ENCODE measurements at regions not wholly inside any gene's neighbourhood (a gene's known extent, or its start where the extent isn't known, plus 50 kb on each side); places are given as distances from the start of the nearest gene placed in this dataset.

GRCh38 chr10:64726466-64726865 is 1205.3 kb downstream of the REEP3 start:
- no peak for TF ChIP-seq CTCF (IDR thresholded peaks at IDR 0.05; ENCODE audit: insufficient read depth, missing control alignments)
- no peak for FAIRE-seq
- DNase-seq (ENCODE audit: insufficient read length, low spot score), result no peak

- FAIRE-seq (no peak), DNase-seq (ENCODE audit: insufficient read length, low spot score) (no peak)
- no peak for TF ChIP-seq CTCF (IDR thresholded peaks at IDR 0.05; ENCODE audit: insufficient read depth, missing control alignments)
These were observed 1209.8 kb downstream of the REEP3 start for GRCh38 chr10:64731016-64731415.

GRCh38 chr10:64732372-64732957 is 1211.3 kb downstream of the REEP3 start:
- DNase-seq (ENCODE audit: insufficient read length, low spot score), result no peak
- FAIRE-seq, result no peak
- TF ChIP-seq CTCF (IDR thresholded peaks at IDR 0.05; ENCODE audit: insufficient read depth, missing control alignments), result no peak

- peak; percentile 31 for TF ChIP-seq CTCF (IDR thresholded peaks at IDR 0.05; ENCODE audit: insufficient read depth, missing control alignments)
These were observed 1212.8 kb downstream of the REEP3 start for GRCh38 chr10:64733980-64734379.

GRCh38 chr10:64738462-64738861 is 1217.3 kb downstream of the REEP3 start:
- no peak for TF ChIP-seq CTCF (IDR thresholded peaks at IDR 0.05; ENCODE audit: insufficient read depth, missing control alignments)
- FAIRE-seq, result no peak
- no peak for DNase-seq (ENCODE audit: insufficient read length, low spot score)

More at GRCh38 chr10:64733980-64734379, 1212.8 kb downstream of the REEP3 start:
- DNase-seq (ENCODE audit: insufficient read length, low spot score) (peak; percentile 7), FAIRE-seq (no peak)

GRCh38 chr10:64745565-64745964 is 1224.4 kb downstream of the REEP3 start:
- TF ChIP-seq CTCF (IDR thresholded peaks at IDR 0.05; ENCODE audit: insufficient read depth, missing control alignments), result no peak
- no peak for FAIRE-seq
- no peak for DNase-seq (ENCODE audit: insufficient read length, low spot score)

- TF ChIP-seq CTCF (IDR thresholded peaks at IDR 0.05; ENCODE audit: insufficient read depth, missing control alignments), result no peak
- DNase-seq (ENCODE audit: insufficient read length, low spot score) (no peak), FAIRE-seq (no peak)
These were observed 1229.5 kb downstream of the REEP3 start for GRCh38 chr10:64750672-64751071.

All from D721Med (cell line).